Endothelial cell of umbilical vein (primary cell): ENCODE measurements at regions not wholly inside any gene's neighbourhood (a gene's known extent, or its start where the extent isn't known, plus 50 kb on each side); places are given as distances from the start of the nearest gene placed in this dataset.
"Not testable (repeated sequence)": the region's sequence is repeated elsewhere in the genome, so short reads cannot be mapped to it uniquely, and the experiment has no call there.

ENCODE experiments used
- BruUV-seq: library from RNA; stranded (reverse); fragments of 400-500 nt; replicated peaks from 2 replicates; lab custom pipeline; 2021; lab: Mats Ljungman, UMichigan
- CTCF ChIA-PET: fragments of 300-600, 350-600 bp; sonication (Branson Sonifier 250); formaldehyde crosslinking; loops from one replicate; lab custom pipeline; 2021; ENCODE audit warnings: antibody characterized with exemption, inconsistent platforms; lab: Charles Lee
- POLR2A ChIA-PET: fragments of 300-600, 350-600 bp; sonication (Branson Sonifier 250); formaldehyde crosslinking; loops from one replicate; lab custom pipeline; 2021; ENCODE audit warnings: antibody characterized with exemption, inconsistent platforms; lab: Charles Lee
- DNase-seq: peaks from one replicate; pipeline ENCODE4 v3.0.0-alpha.2; 2011; ENCODE audit warnings: low read depth, low spot score
- FAIRE-seq: peaks from 2 replicates; lab custom pipeline; 2011; peaks lifted over from hg19 to GRCh38; lab: Jason Lieb, UNC
- H2AFZ ChIP-seq: 2 replicates; pipeline ENCODE4 v1.6.0; 2012; ENCODE audit warnings: low read depth, low read length, control low read depth, inconsistent platforms
- H3K27ac ChIP-seq: 2 replicates; pipeline ENCODE4 v1.5.1; 2011; ENCODE audit warnings: low read depth, mild to moderate bottlenecking, control low read depth, low read length, moderate library complexity; ENCODE audit not compliant: insufficient read depth
- H3K27me3 ChIP-seq, 2 experiments: 2 replicates each; pipeline versions ENCODE4 v1.6.0 to v1.6.1; 2011; ENCODE audit warnings: low read length in 2 of 2, mixed read lengths in 1 of 2; ENCODE audit not compliant: control insufficient read depth in 2 of 2, insufficient read depth in 2 of 2
- H3K36me3 ChIP-seq, 2 experiments: 2 replicates in 1 of 2; 3 replicates in 1 of 2; pipeline ENCODE4 v1.5.1; 2011; ENCODE audit warnings: low read length in 2 of 2, mild to moderate bottlenecking in 1 of 2, moderate library complexity in 1 of 2; ENCODE audit not compliant: control insufficient read depth in 2 of 2, insufficient read depth in 2 of 2; ENCODE audit errors: extremely low read depth in 1 of 2
- H3K4me1 ChIP-seq: 3 replicates; pipeline ENCODE4 v1.5.1; 2011; ENCODE audit warnings: mild to moderate bottlenecking, low read length; ENCODE audit not compliant: control insufficient read depth, insufficient read depth; ENCODE audit errors: extremely low read depth
- H3K4me2 ChIP-seq: 2 replicates; pipeline ENCODE4 v1.6.1; 2011; ENCODE audit warnings: low read length, control low read depth, mixed read lengths; ENCODE audit not compliant: insufficient read depth
- H3K4me3 ChIP-seq, 3 experiments: fragments of 200-600 bp in 1 of 3; sonication (generic), shearing (Covaris generic) in 1 of 3; replicated peaks in 1 of 3; 2 replicates each; pipeline ENCODE4 v1.5.1; 2011 to 2016; ENCODE audit warnings: control low read depth in 3 of 3, low read length in 3 of 3, mild to moderate bottlenecking in 2 of 3, inconsistent platforms in 1 of 3, low read depth in 1 of 3, moderate library complexity in 1 of 3; ENCODE audit not compliant: insufficient read depth in 1 of 3
- H3K79me2 ChIP-seq: 2 replicates; pipeline ENCODE4 v1.6.0; 2012; ENCODE audit warnings: low read length, inconsistent platforms; ENCODE audit not compliant: control insufficient read depth, insufficient read depth
- H3K9ac ChIP-seq: replicated peaks from 2 replicates; pipeline ENCODE3; 2011; ENCODE audit warnings: low read length, control low read depth; ENCODE audit not compliant: insufficient read depth; ENCODE audit errors: extremely low read depth
- H3K9me1 ChIP-seq: replicated peaks from 3 replicates; pipeline ENCODE4 v1.6.0; 2011; ENCODE audit warnings: mild to moderate bottlenecking, low read length; ENCODE audit not compliant: control insufficient read depth, insufficient read depth; ENCODE audit errors: extremely low read depth
- H3K9me3 ChIP-seq: replicated peaks from 2 replicates; pipeline ENCODE4 v1.5.1; 2012; ENCODE audit warnings: low read length, inconsistent platforms; ENCODE audit not compliant: control insufficient read depth, insufficient read depth
- H4K20me1 ChIP-seq: replicated peaks from 2 replicates; pipeline ENCODE3; 2011; ENCODE audit warnings: mild to moderate bottlenecking, low read length; ENCODE audit not compliant: control insufficient read depth, insufficient read depth; ENCODE audit errors: extremely low read depth
- CTCF ChIP-seq, 2 donors: IDR thresholded peaks; 1 replicate in 1 of 2; 2 replicates in 1 of 2; pipeline ENCODE4 v1.5.1; 2011; ENCODE audit warnings: low read length in 2 of 2, mild to moderate bottlenecking in 2 of 2, moderate library complexity in 2 of 2, control low read depth in 1 of 2, inconsistent platforms in 1 of 2, low read depth in 1 of 2; ENCODE audit not compliant: insufficient read depth in 1 of 2; ENCODE audit errors: extremely low read depth in 1 of 2
- EZH2 ChIP-seq: IDR thresholded peaks from 2 replicates; pipeline ENCODE4 v1.6.1; 2012; ENCODE audit warnings: borderline replicate concordance, low read depth, mild to moderate bottlenecking, moderate library complexity, low read length, inconsistent platforms; ENCODE audit not compliant: severe bottlenecking
- FOS ChIP-seq: IDR thresholded peaks from 2 replicates; pipeline ENCODE4 v1.6.1; 2011; ENCODE audit warnings: mild to moderate bottlenecking, low read length, moderate library complexity, borderline replicate concordance; ENCODE audit not compliant: insufficient read depth
- GATA2 ChIP-seq: IDR thresholded peaks from 2 replicates; pipeline ENCODE4 v1.7.0; 2011; ENCODE audit warnings: low read depth, mild to moderate bottlenecking, moderate library complexity, mixed read lengths, low read length; ENCODE audit not compliant: insufficient read length, insufficient read depth
- JUN ChIP-seq: IDR thresholded peaks from 2 replicates; pipeline ENCODE4 v1.6.1; 2011; ENCODE audit warnings: borderline replicate concordance, low read depth; ENCODE audit not compliant: insufficient read length, insufficient read depth
- MAX ChIP-seq: IDR thresholded peaks from 2 replicates; pipeline ENCODE4 v1.6.1; 2011; ENCODE audit not compliant: insufficient read depth, insufficient read length
- MYC ChIP-seq: IDR thresholded peaks from one replicate; pipeline ENCODE4 v1.6.1; 2011; ENCODE audit warnings: mild to moderate bottlenecking, low read depth, low read length
- POLR2A ChIP-seq: IDR thresholded peaks from 2 replicates; pipeline ENCODE4 v1.6.1; 2012; ENCODE audit warnings: low read depth, mild to moderate bottlenecking, control low read depth, low read length
- POLR2AphosphoS5 ChIP-seq: IDR thresholded peaks from 2 replicates; pipeline ENCODE4 v1.6.1; 2012; ENCODE audit warnings: low read depth, mild to moderate bottlenecking, control low read depth, low read length, moderate library complexity; ENCODE audit not compliant: insufficient read depth
- dilution Hi-C: fragments of 300-500 bp; cut with MboI; formaldehyde crosslinking; loops from one replicate; pipeline ENCODE4 v1.15.0; 2019; ENCODE audit warnings: low sequenced_read_pairs; ENCODE audit not compliant: extremely low pct_ligation_motif_present
- intact Hi-C: fragments of 100-400 bp; cut with micrococcal nuclease; formaldehyde crosslinking; loops from one replicate; pipeline ENCODE4 v1.10.0; 2022

GRCh38 chr20:48359692-48360341 lies 468.0 kb downstream of the PREX1 start:
- POLR2A ChIA-PET: no interaction called here
- peaks cover 1 to 4% of the 10 kb centered on the region in 2 experiments for H3K27me3 ChIP-seq

GRCh38 chr20:48359055-48359390 lies 468.8 kb downstream of the PREX1 start:
- H3K79me2 ChIP-seq, dilution Hi-C loops, FAIRE-seq: not testable (repeated sequence)

More at GRCh38 chr20:48359692-48360341, 468.0 kb downstream of the PREX1 start:
- DNase-seq: no peak
- CTCF ChIA-PET: interaction anchor here (0.8 kb wide), 1 partner anchor 410 kb away, joined by 3 read pairs; no protein-coding TSS in a partner anchor
- Histone ChIP-seq H3K9me1 (no peaks in the 10 kb centered on the region), H3K79me2 (no peaks in the 10 kb centered on the region), H3K4me1 (no peaks in the 10 kb centered on the region), H4K20me1 (no peaks in the 10 kb centered on the region), H3K9me3 (no peaks in the 10 kb centered on the region), H2AFZ (no peak overlapping the region), H3K4me2 (no peak overlapping the region), H3K4me3 (no peak overlapping the region), H3K27ac (no peak overlapping the region), H3K36me3 (no peaks in the 10 kb centered on the region), H3K9ac (no peak overlapping the region)
- TF ChIP-seq GATA2 (no peak), EZH2 (no peak), MAX (no peak), CTCF (IDR thresholded peaks at IDR 0.05; ENCODE audit: extremely low read depth in 1 of 2, insufficient read depth in 1 of 2, low read depth in 1 of 2, low read length in 2 of 2) (no peak), JUN (no peak), FOS (no peak), MYC (no peak), POLR2A (no peak), POLR2AphosphoS5 (no peak)
- intact Hi-C loops: no loop called here
- BruUV-seq: no TSS peak
- dilution Hi-C loops: no loop called here
- FAIRE-seq: no peak

More at GRCh38 chr20:48359055-48359390, 468.8 kb downstream of the PREX1 start:
- H2AFZ ChIP-seq, H3K9me3 ChIP-seq, POLR2A ChIA-PET, H3K9me1 ChIP-seq, H3K27ac ChIP-seq, H3K9ac ChIP-seq, H4K20me1 ChIP-seq, H3K4me3 ChIP-seq, DNase-seq, H3K4me1 ChIP-seq, CTCF ChIA-PET, intact Hi-C loops, H3K4me2 ChIP-seq, H3K36me3 ChIP-seq, H3K27me3 ChIP-seq, BruUV-seq: not testable (repeated sequence)
